Panc1 (cell line): ENCODE measurements at regions not wholly inside any gene's neighbourhood (a gene's known extent, or its start where the extent isn't known, plus 50 kb on each side); places are given as distances from the start of the nearest gene placed in this dataset.

Source experiments
- ATAC-seq: fragments of 200-7000 bp; cut with Tn5 transposase; 2 replicates; pipeline ENCODE4 v1.9.1; 2020; ENCODE audit warnings: mild to moderate bottlenecking, moderate library complexity
- BruUV-seq: library from RNA; stranded (reverse); fragments of 400-500 nt; replicated peaks from 2 replicates; lab custom pipeline; 2021; lab: Mats Ljungman, UMichigan
- CTCF ChIA-PET: fragments of 300-600 bp; sonication (Branson Sonifier 250); formaldehyde crosslinking; loops from one replicate; lab custom pipeline; 2022; ENCODE audit warnings: antibody characterized with exemption; lab: Charles Lee
- POLR2A ChIA-PET: fragments of 300-600 bp; sonication (Branson Sonifier 250); formaldehyde crosslinking; loops from one replicate; lab custom pipeline; 2022; ENCODE audit warnings: antibody characterized with exemption; lab: Charles Lee
- DNase-seq: peaks from one replicate; pipeline ENCODE4 v3.0.0-alpha.2; 2010; ENCODE audit warnings: low read depth, low spot score
- H3K27ac ChIP-seq: 2 replicates; pipeline ENCODE4 v1.5.1; 2011; ENCODE audit warnings: mild to moderate bottlenecking, low read length, inconsistent platforms
- H3K27me3 ChIP-seq: fragments of 200-500 bp; sonication (Bioruptor generic); 2 replicates; pipeline ENCODE4 v1.6.0; 2014; ENCODE audit warnings: low read length, inconsistent platforms; ENCODE audit not compliant: control insufficient read depth, insufficient read depth
- H3K36me3 ChIP-seq: fragments of 200-500 bp; sonication (Bioruptor generic); 2 replicates; pipeline ENCODE4 v1.5.1; 2014; ENCODE audit warnings: inconsistent platforms, mild to moderate bottlenecking, low read length, moderate library complexity; ENCODE audit not compliant: control insufficient read depth, insufficient read depth
- H3K4me1 ChIP-seq: 2 replicates; pipeline ENCODE4 v1.5.1; 2011; ENCODE audit warnings: inconsistent platforms, mild to moderate bottlenecking, low read length, moderate library complexity; ENCODE audit not compliant: control insufficient read depth, insufficient read depth
- H3K4me3 ChIP-seq, 2 experiments: 2 replicates each; pipeline ENCODE4 v1.5.1; 2011 to 2012; ENCODE audit warnings: low read depth in 2 of 2, low read length in 2 of 2, mild to moderate bottlenecking in 2 of 2, inconsistent platforms in 1 of 2, moderate library complexity in 1 of 2
- H3K9me3 ChIP-seq: fragments of 200-500 bp; sonication (Bioruptor generic); 2 replicates; pipeline ENCODE4 v1.5.1; 2014; ENCODE audit warnings: low read depth, mild to moderate bottlenecking, inconsistent platforms, low read length, moderate library complexity; ENCODE audit not compliant: control insufficient read depth, insufficient read depth
- POLR2AphosphoS5 ChIP-seq: IDR thresholded peaks from 2 replicates; pipeline ENCODE4 v1.6.1; 2012; ENCODE audit warnings: mild to moderate bottlenecking, low read depth, low read length, moderate library complexity
- SIN3A ChIP-seq: IDR thresholded peaks from 2 replicates; pipeline ENCODE4 v1.6.1; 2012; ENCODE audit warnings: low read depth, mild to moderate bottlenecking, low read length, moderate library complexity, borderline replicate concordance; ENCODE audit not compliant: insufficient read depth
- TCF7L2 ChIP-seq: IDR thresholded peaks from 2 replicates; pipeline ENCODE4 v1.6.1; 2011; ENCODE audit warnings: mild to moderate bottlenecking, low read depth, low read length, inconsistent platforms
- in situ Hi-C: cut with HindIII; loops from 2 replicates; pipeline ENCODE4 v1.10.0; 2016; ENCODE audit warnings: low sequenced_read_pairs, low pct_unique_long_range_greater_than_20kb
- intact Hi-C: fragments of 100-400 bp; cut with micrococcal nuclease; formaldehyde crosslinking; loops from one replicate; pipeline ENCODE4 v1.10.0; 2022; ENCODE audit not compliant: unreplicated experiment
- TF ChIP-seq, protein P1 (sequence below), 2 experiments: IDR thresholded peaks; 2 replicates each; pipeline ENCODE4 v1.6.1; 2011 to 2012; ENCODE audit warnings: low read depth in 2 of 2, control low read depth in 1 of 2, low read length in 1 of 2, mild to moderate bottlenecking in 1 of 2, moderate library complexity in 1 of 2; ENCODE audit not compliant: insufficient read depth in 1 of 2
- TF ChIP-seq, protein P2 (sequence below): fragments of 450-650 bp; IDR thresholded peaks from 2 replicates; pipeline ENCODE4 v1.5.1; 2017; ENCODE audit warnings: mild to moderate bottlenecking

DNA sequence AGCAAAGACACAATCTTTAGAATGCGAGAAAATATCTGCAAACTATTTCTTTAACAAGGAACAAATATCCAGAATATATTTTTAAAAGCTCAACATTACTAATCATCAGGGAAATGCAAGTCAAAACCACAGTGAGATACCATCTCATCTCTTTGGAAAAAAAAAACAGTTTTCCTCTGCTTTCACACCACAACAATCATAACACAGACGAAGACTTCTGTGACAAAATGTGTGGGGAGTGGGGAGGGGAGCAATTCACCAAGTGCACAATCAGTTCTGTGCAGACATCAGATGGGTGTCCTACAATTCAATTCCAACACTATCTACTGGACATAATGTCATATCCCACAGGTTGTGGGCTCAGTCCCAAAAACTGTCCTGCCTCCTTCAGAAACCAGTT lies 293.2 kb upstream of the SLC7A11 start:
- BruUV-seq, result no TSS peak
- Histone ChIP-seq H3K4me1 (no peaks in the 10 kb centered on the region), H3K27me3 (no peaks in the 10 kb centered on the region), H3K9me3 (no peaks in the 10 kb centered on the region), H3K27ac (no peak overlapping the region), H3K36me3 (no peaks in the 10 kb centered on the region), H3K4me3 (no peak overlapping the region)
- CTCF ChIA-PET, result no interaction called here
- intact Hi-C loops (no loop called here), in situ Hi-C loops (no loop called here)
- POLR2A ChIA-PET, result no interaction called here
- no peak for DNase-seq
- TF ChIP-seq TCF7L2 (no peak), POLR2AphosphoS5 (no peak), SIN3A (no peak)
- TF ChIP-seq, protein P1, sequence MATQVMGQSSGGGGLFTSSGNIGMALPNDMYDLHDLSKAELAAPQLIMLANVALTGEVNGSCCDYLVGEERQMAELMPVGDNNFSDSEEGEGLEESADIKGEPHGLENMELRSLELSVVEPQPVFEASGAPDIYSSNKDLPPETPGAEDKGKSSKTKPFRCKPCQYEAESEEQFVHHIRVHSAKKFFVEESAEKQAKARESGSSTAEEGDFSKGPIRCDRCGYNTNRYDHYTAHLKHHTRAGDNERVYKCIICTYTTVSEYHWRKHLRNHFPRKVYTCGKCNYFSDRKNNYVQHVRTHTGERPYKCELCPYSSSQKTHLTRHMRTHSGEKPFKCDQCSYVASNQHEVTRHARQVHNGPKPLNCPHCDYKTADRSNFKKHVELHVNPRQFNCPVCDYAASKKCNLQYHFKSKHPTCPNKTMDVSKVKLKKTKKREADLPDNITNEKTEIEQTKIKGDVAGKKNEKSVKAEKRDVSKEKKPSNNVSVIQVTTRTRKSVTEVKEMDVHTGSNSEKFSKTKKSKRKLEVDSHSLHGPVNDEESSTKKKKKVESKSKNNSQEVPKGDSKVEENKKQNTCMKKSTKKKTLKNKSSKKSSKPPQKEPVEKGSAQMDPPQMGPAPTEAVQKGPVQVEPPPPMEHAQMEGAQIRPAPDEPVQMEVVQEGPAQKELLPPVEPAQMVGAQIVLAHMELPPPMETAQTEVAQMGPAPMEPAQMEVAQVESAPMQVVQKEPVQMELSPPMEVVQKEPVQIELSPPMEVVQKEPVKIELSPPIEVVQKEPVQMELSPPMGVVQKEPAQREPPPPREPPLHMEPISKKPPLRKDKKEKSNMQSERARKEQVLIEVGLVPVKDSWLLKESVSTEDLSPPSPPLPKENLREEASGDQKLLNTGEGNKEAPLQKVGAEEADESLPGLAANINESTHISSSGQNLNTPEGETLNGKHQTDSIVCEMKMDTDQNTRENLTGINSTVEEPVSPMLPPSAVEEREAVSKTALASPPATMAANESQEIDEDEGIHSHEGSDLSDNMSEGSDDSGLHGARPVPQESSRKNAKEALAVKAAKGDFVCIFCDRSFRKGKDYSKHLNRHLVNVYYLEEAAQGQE (IDR thresholded peaks at IDR 0.05; ENCODE audit: insufficient read depth in 1 of 2, low read depth in 2 of 2, low read length in 1 of 2), result no peak
- TF ChIP-seq, protein P2, sequence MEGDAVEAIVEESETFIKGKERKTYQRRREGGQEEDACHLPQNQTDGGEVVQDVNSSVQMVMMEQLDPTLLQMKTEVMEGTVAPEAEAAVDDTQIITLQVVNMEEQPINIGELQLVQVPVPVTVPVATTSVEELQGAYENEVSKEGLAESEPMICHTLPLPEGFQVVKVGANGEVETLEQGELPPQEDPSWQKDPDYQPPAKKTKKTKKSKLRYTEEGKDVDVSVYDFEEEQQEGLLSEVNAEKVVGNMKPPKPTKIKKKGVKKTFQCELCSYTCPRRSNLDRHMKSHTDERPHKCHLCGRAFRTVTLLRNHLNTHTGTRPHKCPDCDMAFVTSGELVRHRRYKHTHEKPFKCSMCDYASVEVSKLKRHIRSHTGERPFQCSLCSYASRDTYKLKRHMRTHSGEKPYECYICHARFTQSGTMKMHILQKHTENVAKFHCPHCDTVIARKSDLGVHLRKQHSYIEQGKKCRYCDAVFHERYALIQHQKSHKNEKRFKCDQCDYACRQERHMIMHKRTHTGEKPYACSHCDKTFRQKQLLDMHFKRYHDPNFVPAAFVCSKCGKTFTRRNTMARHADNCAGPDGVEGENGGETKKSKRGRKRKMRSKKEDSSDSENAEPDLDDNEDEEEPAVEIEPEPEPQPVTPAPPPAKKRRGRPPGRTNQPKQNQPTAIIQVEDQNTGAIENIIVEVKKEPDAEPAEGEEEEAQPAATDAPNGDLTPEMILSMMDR, result no peak
- no peak for ATAC-seq

DNA sequence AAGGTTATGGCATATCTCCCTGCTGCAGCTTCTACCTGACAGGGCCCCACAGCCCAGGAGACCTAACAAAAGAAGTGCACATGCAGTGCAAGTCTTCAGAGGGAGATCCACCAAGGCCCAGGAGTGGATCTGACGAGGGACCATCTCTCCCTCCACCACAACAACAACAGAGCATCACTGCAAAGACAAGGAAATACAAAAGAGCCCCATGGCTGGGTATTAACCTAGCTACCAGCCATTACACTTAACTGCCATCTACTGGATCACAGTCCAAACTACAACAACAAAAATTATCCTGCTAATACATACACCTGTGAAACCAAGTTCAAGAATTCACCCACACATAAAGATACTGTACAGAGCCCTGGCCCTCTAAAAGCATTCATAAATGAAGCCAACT lies 280.2 kb upstream of the SLC7A11 start:
- H3K36me3 ChIP-seq, result no peaks in the 10 kb centered on the region
- no TSS peak for BruUV-seq
- no peaks in the 10 kb centered on the region for H3K27me3 ChIP-seq
- no peaks in the 10 kb centered on the region for H3K9me3 ChIP-seq
- H3K27ac ChIP-seq, result no peak overlapping the region
- no peaks in the 10 kb centered on the region for H3K4me1 ChIP-seq
- intact Hi-C loops (no loop called here), in situ Hi-C loops (no loop called here)
- POLR2A ChIA-PET, result no interaction called here
- TF ChIP-seq, protein P1 (IDR thresholded peaks at IDR 0.05; ENCODE audit: insufficient read depth in 1 of 2, low read depth in 2 of 2, low read length in 1 of 2), result no peak
- TF ChIP-seq, protein P2, result peak; percentile 47
- ATAC-seq (no peak), DNase-seq (peak; percentile 5)
- H3K4me3 ChIP-seq, result no peak overlapping the region
- CTCF ChIA-PET, result no interaction called here
